ENCODE measurements at regions not wholly inside any gene's neighbourhood (a gene's known extent, or its start where the extent isn't known, plus 50 kb on each side); places are given as distances from the start of the nearest gene placed in this dataset.

DNA sequence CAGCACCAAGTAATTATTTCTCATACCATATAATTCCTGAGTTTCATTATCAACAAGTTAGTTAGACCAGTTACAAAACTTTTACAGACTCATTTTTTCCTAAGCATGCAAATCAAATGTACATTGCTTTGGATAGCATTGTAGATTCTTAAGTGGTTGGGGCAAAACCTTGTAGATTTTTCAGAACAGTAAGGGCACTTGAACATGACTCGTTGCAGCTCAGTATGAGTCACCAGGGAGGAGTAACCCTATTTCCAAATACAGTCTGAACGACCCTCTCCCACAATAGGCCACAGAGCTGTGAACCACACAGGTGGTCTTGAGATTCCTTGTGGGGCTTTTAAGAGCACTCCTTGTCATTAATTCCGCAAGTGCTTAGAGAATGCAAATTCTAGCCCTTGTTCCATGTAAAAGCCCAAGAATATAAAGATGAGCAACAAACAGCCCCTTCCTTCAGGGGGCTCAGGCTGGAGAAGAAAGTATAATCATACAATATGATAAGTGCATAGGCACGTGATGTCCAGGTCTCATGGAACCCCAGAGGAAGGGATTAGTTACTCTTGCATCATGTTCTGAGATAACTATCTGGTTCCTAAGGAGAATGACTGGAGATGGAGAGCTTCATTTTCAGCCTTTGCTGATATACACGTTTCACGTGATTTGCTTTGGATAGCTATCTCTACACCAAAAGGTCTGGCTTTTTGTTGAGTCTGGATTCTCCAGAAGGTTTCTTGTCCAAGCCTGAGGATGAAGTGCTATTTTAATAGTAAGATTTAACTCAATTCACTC, 295.7 kb downstream of the KCNN2 start:
- ATAC-seq: no peak
- TF ChIP-seq ZFPM2 (CRISPR knock-in tag; IDR thresholded peaks at IDR 0.05) (no peak), HMG20B (CRISPR knock-in tag; IDR thresholded peaks at IDR 0.05) (no peak), TCF3 (CRISPR knock-in tag; IDR thresholded peaks at IDR 0.05) (no peak), ARHGAP35 (IDR thresholded peaks at IDR 0.05; ENCODE audit: partially characterized antibody) (no peak), CTCFL (IDR thresholded peaks at IDR 0.05; ENCODE audit: borderline replicate concordance, insufficient read depth, low read depth, low read length, poor library complexity, severe bottlenecking) (no peak), CREB5 (CRISPR knock-in tag; IDR thresholded peaks at IDR 0.05) (no peak), HDAC1 (IDR thresholded peaks at IDR 0.05) (no peak)
- TF ChIP-seq, protein P1, sequence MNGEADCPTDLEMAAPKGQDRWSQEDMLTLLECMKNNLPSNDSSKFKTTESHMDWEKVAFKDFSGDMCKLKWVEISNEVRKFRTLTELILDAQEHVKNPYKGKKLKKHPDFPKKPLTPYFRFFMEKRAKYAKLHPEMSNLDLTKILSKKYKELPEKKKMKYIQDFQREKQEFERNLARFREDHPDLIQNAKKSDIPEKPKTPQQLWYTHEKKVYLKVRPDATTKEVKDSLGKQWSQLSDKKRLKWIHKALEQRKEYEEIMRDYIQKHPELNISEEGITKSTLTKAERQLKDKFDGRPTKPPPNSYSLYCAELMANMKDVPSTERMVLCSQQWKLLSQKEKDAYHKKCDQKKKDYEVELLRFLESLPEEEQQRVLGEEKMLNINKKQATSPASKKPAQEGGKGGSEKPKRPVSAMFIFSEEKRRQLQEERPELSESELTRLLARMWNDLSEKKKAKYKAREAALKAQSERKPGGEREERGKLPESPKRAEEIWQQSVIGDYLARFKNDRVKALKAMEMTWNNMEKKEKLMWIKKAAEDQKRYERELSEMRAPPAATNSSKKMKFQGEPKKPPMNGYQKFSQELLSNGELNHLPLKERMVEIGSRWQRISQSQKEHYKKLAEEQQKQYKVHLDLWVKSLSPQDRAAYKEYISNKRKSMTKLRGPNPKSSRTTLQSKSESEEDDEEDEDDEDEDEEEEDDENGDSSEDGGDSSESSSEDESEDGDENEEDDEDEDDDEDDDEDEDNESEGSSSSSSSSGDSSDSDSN (IDR thresholded peaks at IDR 0.05; ENCODE audit: borderline replicate concordance in 1 of 2, low read depth in 2 of 2, low read length in 2 of 2): no peak
- no peak overlapping the region for H3K4me3 ChIP-seq
- H3K9ac ChIP-seq (ENCODE audit: insufficient read depth in 1 of 2, low read depth in 2 of 2, low read length in 2 of 2): no peak overlapping the region
- H3K9me1 ChIP-seq (ENCODE audit: control insufficient read depth, insufficient read depth, low read length): no peaks in the 10 kb centered on the region
- BruUV-seq (replicated peaks): no TSS peak
- CTCF ChIA-PET (ENCODE audit: low intra/inter-chr PET ratio): no interaction called here
- intact Hi-C loops (cut with micrococcal nuclease) (no loop called here), in situ Hi-C loops (cut with MboI) (no loop called here)
- POLR2A ChIA-PET: no interaction called here
- no peak for DNase-seq (ENCODE audit: extremely low read depth in 1 of 4, low spot score in 3 of 4)
- no peaks in the 10 kb centered on the region for H3K27me3 ChIP-seq (ENCODE audit: control insufficient read depth in 2 of 2, insufficient read depth in 2 of 2, low read length in 2 of 2)
- no peaks in the 10 kb centered on the region; the same call in 1 of the 2 replicates for H3K9me3 ChIP-seq (replicated peaks; ENCODE audit: control insufficient read depth, insufficient read depth, low read depth, low read length)
- WGBS (ENCODE audit: insufficient coverage, low coverage, missing lambda C conversion rate): 0% methylated on average over 5 of the region's 6 CpGs
- H3K36me3 ChIP-seq (ENCODE audit: control insufficient read depth, insufficient read depth, low read length): no peaks in the 10 kb centered on the region
- H3K4me2 ChIP-seq (ENCODE audit: insufficient read depth, low read length): no peak overlapping the region
- no peak for FAIRE-seq
- no peaks in the 10 kb centered on the region for H4K20me1 ChIP-seq (replicated peaks; ENCODE audit: control insufficient read depth, insufficient read depth, low read length)
- no peak overlapping the region for H3K27ac ChIP-seq (ENCODE audit: extremely low read depth, low read depth, low read length)
- no peaks in the 10 kb centered on the region for H3K4me1 ChIP-seq (replicated peaks in 1 of 2; ENCODE audit: control insufficient read depth in 2 of 2, insufficient read depth in 2 of 2, low read length in 2 of 2)
- no peaks in the 10 kb centered on the region for H3K79me2 ChIP-seq (ENCODE audit: control insufficient read depth, insufficient read depth, low read length)
- no peak overlapping the region for H2AFZ ChIP-seq (ENCODE audit: low read depth, low read length)

Data from K562 (cell line).